Astrocyte of the spinal cord (primary cell): ENCODE measurements at regions not wholly inside any gene's neighbourhood (a gene's known extent, or its start where the extent isn't known, plus 50 kb on each side); places are given as distances from the start of the nearest gene placed in this dataset.

ENCODE experiments used
- DNase-seq: peaks from one replicate; pipeline ENCODE4 v3.0.0; 2011; ENCODE audit warnings: low read depth, low spot score
- H3K4me3 ChIP-seq: 2 replicates; pipeline ENCODE4 v1.5.1; 2011; ENCODE audit warnings: low read depth, mild to moderate bottlenecking, low read length, moderate library complexity
- in situ Hi-C: cut with HindIII; loops from 2 replicates; pipeline ENCODE4 v1.10.0; 2017; ENCODE audit warnings: low sequenced_read_pairs
- TF ChIP-seq, protein P1 (sequence below): IDR thresholded peaks from 2 replicates; pipeline ENCODE4 v1.5.1; 2012; ENCODE audit warnings: low read depth, mild to moderate bottlenecking, low read length, inconsistent platforms

DNA sequence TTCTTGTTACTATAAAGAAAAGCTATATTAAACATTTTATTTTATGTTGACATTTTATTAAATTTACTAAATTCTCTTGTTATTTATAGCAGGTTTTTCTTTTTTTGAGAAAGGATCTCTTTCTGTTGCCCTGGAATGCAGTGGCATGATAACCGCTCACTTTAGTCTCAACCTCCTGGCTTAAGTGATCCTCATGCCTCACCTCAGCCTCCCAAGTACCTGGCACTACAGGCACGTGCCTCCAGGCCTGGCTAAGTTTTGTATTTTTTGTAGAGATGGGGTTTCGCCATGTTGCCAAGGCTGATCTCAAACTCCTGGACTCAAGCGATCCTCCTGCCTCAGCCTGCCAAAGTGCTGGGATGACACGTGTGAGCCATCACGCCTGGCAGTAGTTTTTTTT, 280.2 kb upstream of the C9orf72 start:
- TF ChIP-seq, protein P1, sequence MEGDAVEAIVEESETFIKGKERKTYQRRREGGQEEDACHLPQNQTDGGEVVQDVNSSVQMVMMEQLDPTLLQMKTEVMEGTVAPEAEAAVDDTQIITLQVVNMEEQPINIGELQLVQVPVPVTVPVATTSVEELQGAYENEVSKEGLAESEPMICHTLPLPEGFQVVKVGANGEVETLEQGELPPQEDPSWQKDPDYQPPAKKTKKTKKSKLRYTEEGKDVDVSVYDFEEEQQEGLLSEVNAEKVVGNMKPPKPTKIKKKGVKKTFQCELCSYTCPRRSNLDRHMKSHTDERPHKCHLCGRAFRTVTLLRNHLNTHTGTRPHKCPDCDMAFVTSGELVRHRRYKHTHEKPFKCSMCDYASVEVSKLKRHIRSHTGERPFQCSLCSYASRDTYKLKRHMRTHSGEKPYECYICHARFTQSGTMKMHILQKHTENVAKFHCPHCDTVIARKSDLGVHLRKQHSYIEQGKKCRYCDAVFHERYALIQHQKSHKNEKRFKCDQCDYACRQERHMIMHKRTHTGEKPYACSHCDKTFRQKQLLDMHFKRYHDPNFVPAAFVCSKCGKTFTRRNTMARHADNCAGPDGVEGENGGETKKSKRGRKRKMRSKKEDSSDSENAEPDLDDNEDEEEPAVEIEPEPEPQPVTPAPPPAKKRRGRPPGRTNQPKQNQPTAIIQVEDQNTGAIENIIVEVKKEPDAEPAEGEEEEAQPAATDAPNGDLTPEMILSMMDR = no peak
- in situ Hi-C loops = no loop called here
- H3K4me3 ChIP-seq = no peak overlapping the region
- no peak for DNase-seq

DNA sequence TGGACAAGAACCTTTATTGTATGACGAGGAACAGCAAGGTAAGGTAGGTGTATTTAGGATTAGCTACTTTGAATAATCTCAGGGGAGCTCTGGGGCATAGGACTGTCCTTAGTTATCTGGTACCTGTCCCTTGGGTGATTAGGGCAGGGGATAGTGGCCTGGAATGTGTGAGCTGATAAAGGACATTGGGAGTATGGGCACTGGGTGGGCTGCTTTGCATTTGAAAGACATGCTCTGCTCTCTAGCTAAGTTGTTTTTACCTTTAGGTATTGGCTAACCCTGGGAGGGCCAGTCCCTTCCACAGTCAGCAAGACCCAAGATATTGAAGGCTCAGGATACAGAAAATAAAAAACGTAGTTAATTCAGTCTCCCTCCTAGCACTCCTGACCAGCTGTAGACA, 282.8 kb upstream of the C9orf72 start:
- in situ Hi-C loops = no loop called here
- H3K4me3 ChIP-seq = no peak overlapping the region
- TF ChIP-seq, protein P1 = no peak
- DNase-seq = no peak

DNA sequence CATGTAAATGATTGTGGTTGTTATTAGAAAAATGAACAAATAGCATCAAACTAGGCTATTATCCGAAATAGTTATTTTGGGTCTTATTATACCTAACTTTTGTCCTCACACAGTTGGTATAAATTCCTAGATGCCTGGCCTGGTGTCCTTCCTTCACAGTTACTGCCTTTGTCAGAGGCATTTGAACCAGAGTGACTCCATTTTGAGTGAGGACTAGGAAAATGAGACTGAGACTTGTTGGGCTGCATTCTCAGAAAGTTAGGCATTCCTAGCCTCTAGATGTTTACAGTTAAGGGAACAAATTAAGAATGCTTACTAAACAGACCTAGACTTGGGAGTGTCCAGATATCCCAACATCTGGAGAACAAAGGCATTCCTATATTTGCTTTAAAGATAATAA, 283.5 kb upstream of the C9orf72 start:
- TF ChIP-seq, protein P1 = no peak
- H3K4me3 ChIP-seq = no peak overlapping the region
- in situ Hi-C loops = no loop called here
- no peak for DNase-seq

DNA sequence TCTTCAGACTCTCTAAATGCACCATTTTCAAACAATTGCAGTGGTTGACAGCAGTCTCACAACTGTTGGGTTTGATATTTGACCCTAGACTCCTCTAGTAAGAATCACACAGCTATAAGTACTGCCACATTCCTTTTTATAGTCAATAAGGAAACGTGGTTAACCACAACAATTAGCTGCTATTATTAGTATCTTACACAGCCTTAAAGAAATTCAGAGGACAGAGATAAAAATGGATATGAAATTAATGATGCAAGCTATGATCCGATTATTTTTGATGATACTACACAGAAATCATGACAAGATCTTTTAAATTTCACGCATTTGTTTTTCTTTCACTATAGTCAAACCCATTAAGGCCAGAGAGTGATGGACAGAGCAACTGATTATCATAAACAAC, 288.6 kb upstream of the C9orf72 start:
- no peak overlapping the region for H3K4me3 ChIP-seq
- peak; percentile 59 for DNase-seq
- TF ChIP-seq, protein P1 = no peak

DNA sequence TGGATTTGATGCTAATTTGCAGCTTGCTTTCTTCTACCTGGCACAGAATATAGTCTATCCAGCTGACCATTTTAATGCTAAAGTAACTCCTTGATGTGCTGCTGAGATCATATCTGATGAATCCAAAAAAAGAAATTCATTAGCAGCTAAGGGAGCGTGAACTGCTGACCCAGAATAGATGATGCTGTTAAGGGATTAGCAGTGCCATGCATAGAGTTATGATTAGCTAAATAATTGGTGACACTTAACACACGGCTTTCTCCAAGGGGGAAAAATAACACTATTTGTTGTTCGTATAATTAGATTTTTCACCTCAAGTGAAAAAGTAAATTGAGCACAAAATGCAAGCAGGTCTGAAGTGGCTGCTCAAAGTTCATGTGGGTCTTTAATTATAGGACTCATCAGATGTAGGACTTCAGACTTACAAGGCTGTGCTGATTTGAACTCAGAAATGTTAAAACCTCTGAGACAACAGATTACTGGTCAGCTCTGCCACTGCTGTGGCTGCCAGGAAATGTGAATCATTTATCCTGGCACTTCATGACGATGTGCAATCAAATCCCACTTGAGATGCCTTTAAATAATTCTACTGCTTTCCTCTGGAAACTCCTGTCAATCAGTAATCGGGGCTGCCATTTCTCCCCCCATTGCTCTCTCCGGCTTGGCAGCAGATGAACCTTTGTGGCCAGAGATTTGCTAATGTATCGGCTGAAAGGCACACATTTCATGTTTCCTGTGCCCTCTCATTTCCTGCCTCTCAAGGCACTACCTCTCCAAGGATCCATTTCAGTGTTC, 291.6 kb upstream of the C9orf72 start:
- TF ChIP-seq, protein P1 = no peak

More for the DNA sequence above, 288.6 kb upstream of the C9orf72 start:
- in situ Hi-C loops = no loop called here

DNA sequence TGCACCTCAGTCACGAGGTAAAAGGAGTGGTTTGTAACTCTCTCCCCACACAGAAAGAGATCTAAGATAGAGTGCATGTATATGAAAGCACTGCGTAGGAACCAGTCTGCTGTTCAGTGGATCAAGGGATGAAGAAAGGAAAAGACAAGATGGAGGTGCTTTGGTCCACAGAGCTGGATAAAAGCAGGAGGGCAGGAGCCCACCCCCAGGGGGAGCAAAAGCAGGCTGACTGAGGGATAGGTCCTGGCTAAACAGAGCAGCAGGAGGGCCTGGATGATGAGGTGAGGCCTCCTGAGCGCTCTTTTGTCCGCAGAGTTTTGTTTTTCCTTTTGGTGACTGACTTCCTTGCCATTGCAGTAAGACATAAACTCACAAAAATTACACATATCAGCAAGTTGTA, 293.5 kb upstream of the C9orf72 start:
- DNase-seq = no peak
- H3K4me3 ChIP-seq = no peak overlapping the region
- TF ChIP-seq, protein P1 = no peak
- in situ Hi-C loops = no loop called here

More for the DNA sequence above, 291.6 kb upstream of the C9orf72 start:
- in situ Hi-C loops = no loop called here
- H3K4me3 ChIP-seq = no peak overlapping the region
- DNase-seq = peak; percentile 47
